CD4-positive, CD25-positive, alpha-beta regulatory T cell (primary cell): ENCODE measurements at regions not wholly inside any gene's neighbourhood (a gene's known extent, or its start where the extent isn't known, plus 50 kb on each side); places are given as distances from the start of the nearest gene placed in this dataset.

ENCODE experiments used
- ATAC-seq, 2 donors: fragments of 150-1000 bp; cut with Tn5 transposase; one replicate each; pipeline ENCODE4 v1.10.0; 2021; ENCODE audit warnings: low read depth in 2 of 2, moderate number of reproducible peaks in 2 of 2, moderate library complexity in 1 of 2
- DNase-seq, 3 donors: peaks; one replicate each; pipeline versions ENCODE4 v3.0.0 to v3.0.0-alpha.2; 2012 to 2022; ENCODE audit warnings: mixed read lengths in 1 of 3
- H3K27ac ChIP-seq: one replicate; pipeline ENCODE4 v1.7.0; 2013; ENCODE audit warnings: mild to moderate bottlenecking, low read length; ENCODE audit not compliant: insufficient read depth, poor library complexity, severe bottlenecking
- H3K27me3 ChIP-seq: one replicate; pipeline ENCODE4 v1.7.0; 2013; ENCODE audit warnings: low read length; ENCODE audit not compliant: control insufficient read depth, insufficient read depth
- H3K36me3 ChIP-seq: one replicate; pipeline ENCODE4 v1.7.0; 2013; ENCODE audit warnings: mild to moderate bottlenecking, low read length, moderate library complexity; ENCODE audit not compliant: control insufficient read depth, insufficient read depth
- H3K4me1 ChIP-seq: 2 replicates; pipeline ENCODE4 v1.7.0; 2013; ENCODE audit warnings: mild to moderate bottlenecking, low read length; ENCODE audit not compliant: insufficient read depth, control insufficient read depth, poor library complexity, severe bottlenecking
- H3K4me3 ChIP-seq: one replicate; pipeline ENCODE4 v1.7.0; 2013; ENCODE audit warnings: low read depth, mild to moderate bottlenecking, low read length, moderate library complexity
- H3K9me3 ChIP-seq, 2 experiments: 1 replicate in 1 of 2; 2 replicates in 1 of 2; pipeline ENCODE4 v1.7.0; 2013; ENCODE audit warnings: low read length in 2 of 2, mild to moderate bottlenecking in 1 of 2, moderate library complexity in 1 of 2; ENCODE audit not compliant: control insufficient read depth in 2 of 2
- H3K27ac Mint-ChIP-seq, 3 donors: one replicate each; pipeline ENCODE4 v1.8.0; 2020 to 2022; ENCODE audit warnings: mild to moderate bottlenecking in 3 of 3, mixed read lengths in 3 of 3, moderate library complexity in 2 of 3
- H3K27me3 Mint-ChIP-seq: one replicate; pipeline ENCODE4 v1.8.0; 2022; ENCODE audit warnings: mild to moderate bottlenecking, mixed read lengths
- H3K36me3 Mint-ChIP-seq: one replicate; pipeline ENCODE4 v1.8.0; 2020; ENCODE audit warnings: mixed read lengths
- H3K4me1 Mint-ChIP-seq, 4 donors: one replicate each; pipeline ENCODE4 v1.8.0; 2020 to 2022; ENCODE audit warnings: mixed read lengths in 4 of 4, mild to moderate bottlenecking in 1 of 4
- H3K4me3 Mint-ChIP-seq, 4 donors: one replicate each; pipeline ENCODE4 v1.8.0; 2020 to 2022; ENCODE audit warnings: mild to moderate bottlenecking in 4 of 4, mixed read lengths in 4 of 4, moderate library complexity in 3 of 4
- H3K9me3 Mint-ChIP-seq, 7 donors: one replicate each; pipeline ENCODE4 v1.8.0; 2020 to 2022; ENCODE audit warnings: mixed read lengths in 7 of 7, mild to moderate bottlenecking in 3 of 7, moderate library complexity in 2 of 7

- peaks cover 0 to 8% (median 2%) of the 10 kb centered on the region in 7 donors for H3K9me3 Mint-ChIP-seq
- no peaks in the 10 kb centered on the region for H3K4me1 ChIP-seq
Measured at GRCh38 chr2:192278701-192279100, 84.0 kb upstream of the TMEFF2 start.

GRCh38 chr2:192277494-192278109 is 82.9 kb upstream of the TMEFF2 start:
- no peak overlapping the region for H3K27ac ChIP-seq
- no peaks in the 10 kb centered on the region for H3K9me3 ChIP-seq
- Mint-ChIP-seq H3K4me3 (no peak overlapping the region), H3K36me3 (no peaks in the 10 kb centered on the region), H3K27ac (no peak overlapping the region), H3K9me3 (peaks cover 0 to 8% (median 2%) of the 10 kb centered on the region in 7 donors), H3K27me3 (no peaks in the 10 kb centered on the region), H3K4me1 (no peaks in the 10 kb centered on the region)
- ATAC-seq (no peak), DNase-seq (no peak)
- no peaks in the 10 kb centered on the region for H3K36me3 ChIP-seq
- H3K4me3 ChIP-seq: no peak overlapping the region
- H3K4me1 ChIP-seq: no peaks in the 10 kb centered on the region
- no peaks in the 10 kb centered on the region for H3K27me3 ChIP-seq

More at GRCh38 chr2:192278701-192279100, 84.0 kb upstream of the TMEFF2 start:
- Mint-ChIP-seq H3K27ac (peak overlapping the region in 1 of 3 donors; percentile 64), H3K4me1 (no peaks in the 10 kb centered on the region), H3K4me3 (no peak overlapping the region), H3K27me3 (no peaks in the 10 kb centered on the region), H3K36me3 (no peaks in the 10 kb centered on the region)
- H3K36me3 ChIP-seq: no peaks in the 10 kb centered on the region
- ATAC-seq (no peak), DNase-seq (no peak)
- H3K27me3 ChIP-seq: no peaks in the 10 kb centered on the region
- H3K4me3 ChIP-seq: no peak overlapping the region
- H3K9me3 ChIP-seq: no peaks in the 10 kb centered on the region
- H3K27ac ChIP-seq: no peak overlapping the region

- Histone ChIP-seq H3K9me3 (no peaks in the 10 kb centered on the region), H3K4me3 (no peak overlapping the region), H3K4me1 (no peaks in the 10 kb centered on the region), H3K27ac (no peak overlapping the region), H3K27me3 (no peaks in the 10 kb centered on the region), H3K36me3 (no peaks in the 10 kb centered on the region)
- H3K27me3 Mint-ChIP-seq: no peaks in the 10 kb centered on the region
- H3K9me3 Mint-ChIP-seq: peaks cover 0 to 8% (median 2%) of the 10 kb centered on the region in 7 donors
- DNase-seq (no peak), ATAC-seq (no peak)
- H3K27ac Mint-ChIP-seq: no peak overlapping the region
- no peaks in the 10 kb centered on the region for H3K36me3 Mint-ChIP-seq
- H3K4me1 Mint-ChIP-seq: no peaks in the 10 kb centered on the region
- H3K4me3 Mint-ChIP-seq: no peak overlapping the region
Measured at GRCh38 chr2:192275632-192276031, 80.9 kb upstream of the TMEFF2 start.

- H3K9me3 ChIP-seq: no peaks in the 10 kb centered on the region
- DNase-seq (no peak), ATAC-seq (no peak)
- no peaks in the 10 kb centered on the region for H3K36me3 ChIP-seq
- Mint-ChIP-seq H3K4me3 (no peak overlapping the region), H3K27me3 (no peaks in the 10 kb centered on the region), H3K36me3 (no peaks in the 10 kb centered on the region), H3K9me3 (peaks cover 0 to 5% (median 0%) of the 10 kb centered on the region in 7 donors), H3K27ac (no peak overlapping the region), H3K4me1 (no peaks in the 10 kb centered on the region)
- no peak overlapping the region for H3K27ac ChIP-seq
- no peaks in the 10 kb centered on the region for H3K4me1 ChIP-seq
- no peak overlapping the region for H3K4me3 ChIP-seq
- no peaks in the 10 kb centered on the region for H3K27me3 ChIP-seq
Measured at GRCh38 chr2:192267484-192267883, 72.8 kb upstream of the TMEFF2 start.

GRCh38 chr2:192265751-192266150 is 71.0 kb upstream of the TMEFF2 start:
- Histone ChIP-seq H3K36me3 (no peaks in the 10 kb centered on the region), H3K4me3 (no peak overlapping the region), H3K27ac (no peak overlapping the region), H3K4me1 (no peaks in the 10 kb centered on the region), H3K27me3 (no peaks in the 10 kb centered on the region), H3K9me3 (no peaks in the 10 kb centered on the region)
- ATAC-seq: no peak
- no peaks in the 10 kb centered on the region for H3K36me3 Mint-ChIP-seq
- no peak overlapping the region for H3K4me3 Mint-ChIP-seq
- no peaks in the 10 kb centered on the region for H3K27me3 Mint-ChIP-seq
- no peak overlapping the region for H3K27ac Mint-ChIP-seq
- no peaks in the 10 kb centered on the region for H3K4me1 Mint-ChIP-seq
- DNase-seq: no peak
- peaks cover 0 to 5% (median 0%) of the 10 kb centered on the region in 7 donors for H3K9me3 Mint-ChIP-seq

- Mint-ChIP-seq H3K4me1 (no peaks in the 10 kb centered on the region), H3K27ac (no peak overlapping the region), H3K9me3 (peaks cover 0 to 4% (median 0%) of the 10 kb centered on the region in 7 donors), H3K27me3 (no peaks in the 10 kb centered on the region), H3K36me3 (no peaks in the 10 kb centered on the region), H3K4me3 (no peak overlapping the region)
- DNase-seq: no peak
- Histone ChIP-seq H3K36me3 (no peaks in the 10 kb centered on the region), H3K27ac (no peak overlapping the region), H3K9me3 (no peaks in the 10 kb centered on the region), H3K27me3 (no peaks in the 10 kb centered on the region), H3K4me3 (no peak overlapping the region), H3K4me1 (no peaks in the 10 kb centered on the region)
- ATAC-seq: no peak
Measured at GRCh38 chr2:192254444-192254843, 59.7 kb upstream of the TMEFF2 start.

GRCh38 chr2:192253692-192254091 is 59.0 kb upstream of the TMEFF2 start:
- no peaks in the 10 kb centered on the region for H3K27me3 Mint-ChIP-seq
- Histone ChIP-seq H3K9me3 (no peaks in the 10 kb centered on the region), H3K27ac (no peak overlapping the region), H3K4me1 (no peaks in the 10 kb centered on the region), H3K36me3 (no peaks in the 10 kb centered on the region), H3K4me3 (no peak overlapping the region), H3K27me3 (no peaks in the 10 kb centered on the region)
- H3K27ac Mint-ChIP-seq: no peak overlapping the region
- DNase-seq (no peak), ATAC-seq (no peak)
- H3K36me3 Mint-ChIP-seq: no peaks in the 10 kb centered on the region
- peaks cover 0 to 5% (median 0%) of the 10 kb centered on the region in 7 donors for H3K9me3 Mint-ChIP-seq
- no peak overlapping the region for H3K4me3 Mint-ChIP-seq
- H3K4me1 Mint-ChIP-seq: no peaks in the 10 kb centered on the region

GRCh38 chr2:192250961-192251360 is 56.2 kb upstream of the TMEFF2 start:
- H3K4me3 Mint-ChIP-seq: no peak overlapping the region
- H3K36me3 Mint-ChIP-seq: no peaks in the 10 kb centered on the region
- H3K4me1 Mint-ChIP-seq: no peaks in the 10 kb centered on the region
- H3K4me1 ChIP-seq: no peaks in the 10 kb centered on the region
- H3K27ac Mint-ChIP-seq: no peak overlapping the region
- H3K36me3 ChIP-seq: no peaks in the 10 kb centered on the region
- H3K9me3 ChIP-seq: no peaks in the 10 kb centered on the region
- H3K27me3 Mint-ChIP-seq: no peaks in the 10 kb centered on the region
- no peak overlapping the region for H3K27ac ChIP-seq
- no peaks in the 10 kb centered on the region for H3K27me3 ChIP-seq
- DNase-seq: no peak
- ATAC-seq: no peak
- H3K9me3 Mint-ChIP-seq: peaks cover 0 to 5% (median 0%) of the 10 kb centered on the region in 7 donors
- no peak overlapping the region for H3K4me3 ChIP-seq
